CD14-positive monocyte (primary cell): ENCODE measurements at regions not wholly inside any gene's neighbourhood (a gene's known extent, or its start where the extent isn't known, plus 50 kb on each side); places are given as distances from the start of the nearest gene placed in this dataset.

ENCODE experiments used
- DNase-seq, 3 donors: peaks; one replicate each; pipeline ENCODE4 v3.0.0-alpha.2; 2011 to 2022
- H2AFZ ChIP-seq: 2 replicates; pipeline ENCODE4 v1.6.0; 2012; ENCODE audit warnings: mild to moderate bottlenecking, low read depth, low read length, inconsistent platforms; ENCODE audit not compliant: insufficient read depth, poor library complexity, severe bottlenecking
- H3K27ac ChIP-seq, 2 donors: 1 replicate in 1 of 2; 2 replicates in 1 of 2; pipeline ENCODE4 v1.5.1; 2012 to 2013; ENCODE audit warnings: low read length in 2 of 2, control low read depth in 1 of 2, inconsistent platforms in 1 of 2, low read depth in 1 of 2, mild to moderate bottlenecking in 1 of 2
- H3K27me3 ChIP-seq, 2 donors: one replicate each; pipeline versions ENCODE4 v1.6.0 to v1.6.1; 2011 to 2013; ENCODE audit warnings: low read length in 2 of 2; ENCODE audit not compliant: control insufficient read depth in 2 of 2, insufficient read depth in 2 of 2
- H3K36me3 ChIP-seq, 2 donors: replicated peaks in 1 of 2; 1 replicate in 1 of 2; 2 replicates in 1 of 2; pipeline versions ENCODE4 v1.5.1 to v1.6.1; 2012 to 2013; ENCODE audit warnings: low read length in 2 of 2, control low read depth in 1 of 2, inconsistent platforms in 1 of 2, mild to moderate bottlenecking in 1 of 2; ENCODE audit not compliant: insufficient read depth in 2 of 2, control insufficient read depth in 1 of 2
- H3K4me1 ChIP-seq, 2 donors: 1 replicate in 1 of 2; 2 replicates in 1 of 2; pipeline versions ENCODE4 v1.5.1 to v1.6.1; 2012 to 2013; ENCODE audit warnings: low read length in 2 of 2, control low read depth in 1 of 2, inconsistent platforms in 1 of 2, mild to moderate bottlenecking in 1 of 2, moderate library complexity in 1 of 2; ENCODE audit not compliant: insufficient read depth in 2 of 2, control insufficient read depth in 1 of 2
- H3K4me2 ChIP-seq: replicated peaks from 2 replicates; pipeline ENCODE3; 2012; ENCODE audit warnings: low read length, moderate library complexity, mild to moderate bottlenecking; ENCODE audit not compliant: poor library complexity, severe bottlenecking; ENCODE audit errors: extremely low read depth
- H3K4me3 ChIP-seq, 3 experiments: fragments of 200-600 bp in 1 of 3; sonication (generic) in 1 of 3; replicated peaks in 1 of 3; 1 replicate in 2 of 3; 2 replicates in 1 of 3; pipeline ENCODE4 v1.5.1; 2011 to 2013; ENCODE audit warnings: low read length in 3 of 3, mild to moderate bottlenecking in 3 of 3, control low read depth in 2 of 3, low read depth in 2 of 3, inconsistent platforms in 1 of 3, moderate library complexity in 1 of 3
- H3K79me2 ChIP-seq: 2 replicates; pipeline ENCODE4 v1.6.0; 2012; ENCODE audit warnings: mild to moderate bottlenecking, control low read depth, inconsistent platforms, low read length, moderate library complexity; ENCODE audit not compliant: insufficient read depth
- H3K9ac ChIP-seq: 2 replicates; pipeline ENCODE4 v1.6.0; 2017; ENCODE audit warnings: low read length, mild to moderate bottlenecking; ENCODE audit not compliant: insufficient read depth, poor library complexity, severe bottlenecking
- H3K9me3 ChIP-seq, 2 donors: replicated peaks in 1 of 2; 1 replicate in 1 of 2; 2 replicates in 1 of 2; pipeline versions ENCODE4 v1.5.1 to v1.6.1; 2012 to 2013; ENCODE audit warnings: low read length in 2 of 2, control low read depth in 1 of 2; ENCODE audit not compliant: control insufficient read depth in 1 of 2, insufficient read depth in 1 of 2
- H4K20me1 ChIP-seq: 2 replicates; pipeline ENCODE4 v1.6.0; 2012; ENCODE audit warnings: mild to moderate bottlenecking, low read length, control low read depth, moderate library complexity; ENCODE audit not compliant: insufficient read depth
- H3K27ac Mint-ChIP-seq, 7 donors: one replicate each; pipeline ENCODE4 v1.8.0; 2020; ENCODE audit warnings: mild to moderate bottlenecking in 7 of 7, mixed read lengths in 7 of 7, moderate library complexity in 6 of 7, inconsistent platforms in 2 of 7
- H3K27me3 Mint-ChIP-seq, 3 donors: one replicate each; pipeline ENCODE4 v1.8.0; 2021 to 2022; ENCODE audit warnings: low read depth in 3 of 3, mild to moderate bottlenecking in 3 of 3, mixed read lengths in 3 of 3, moderate library complexity in 3 of 3, inconsistent platforms in 1 of 3
- H3K36me3 Mint-ChIP-seq, 2 donors: one replicate each; pipeline ENCODE4 v1.8.0; 2020; ENCODE audit warnings: mixed read lengths in 2 of 2, inconsistent platforms in 1 of 2, mild to moderate bottlenecking in 1 of 2
- H3K4me1 Mint-ChIP-seq: one replicate; pipeline ENCODE4 v1.8.0; 2020; ENCODE audit warnings: mild to moderate bottlenecking, mixed read lengths
- H3K4me3 Mint-ChIP-seq, 2 donors: one replicate each; pipeline ENCODE4 v1.8.0; 2020; ENCODE audit warnings: mild to moderate bottlenecking in 2 of 2, mixed read lengths in 2 of 2, moderate library complexity in 1 of 2
- H3K9me3 Mint-ChIP-seq, 7 donors: one replicate each; pipeline ENCODE4 v1.8.0; 2020 to 2022; ENCODE audit warnings: mixed read lengths in 7 of 7, mild to moderate bottlenecking in 6 of 7, moderate library complexity in 6 of 7, inconsistent platforms in 2 of 7
- CTCF ChIP-seq: fragments of 200-600 bp; IDR thresholded peaks from one replicate; pipeline ENCODE4 v1.8.0; 2022; ENCODE audit warnings: antibody characterized with exemption, mild to moderate bottlenecking
- WGBS: methylation state at CpG from one replicate; pipeline ENCODE4 v1.1.5; 2013; ENCODE audit warnings: missing lambda C conversion rate; ENCODE audit not compliant: insufficient coverage; 5-methylcytosine and 5-hydroxymethylcytosine counted together
- intact Hi-C, 2 donors: fragments of 100-400 bp; cut with micrococcal nuclease; formaldehyde crosslinking; loops; one replicate each; pipeline versions ENCODE4 v1.15.0 to v1.15.1; 2023

DNA sequence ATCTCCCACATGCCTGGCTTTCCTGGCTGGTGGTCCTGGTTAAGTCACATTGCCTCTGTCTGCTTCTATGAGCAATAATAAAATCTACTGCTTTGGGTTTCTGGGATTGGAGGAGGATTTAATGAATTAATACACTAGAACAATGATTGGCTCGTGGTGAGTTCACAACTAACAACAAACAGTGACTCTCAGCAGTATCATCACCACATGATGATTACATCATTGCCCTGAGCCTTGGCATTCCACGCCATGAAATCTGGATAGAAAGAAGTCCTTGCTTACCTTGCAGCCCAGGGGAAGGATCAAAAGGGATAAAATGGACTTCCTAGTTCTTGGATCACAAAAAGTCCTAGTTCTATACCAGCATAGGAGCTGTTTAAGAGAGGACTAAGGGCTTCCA, 1069.0 kb downstream of the VRK1 start:
- H3K4me3 Mint-ChIP-seq: no peak overlapping the region
- no peaks in the 10 kb centered on the region for H3K27me3 ChIP-seq
- no peak overlapping the region for H3K4me2 ChIP-seq
- TF ChIP-seq CTCF: no peak
- H3K27ac ChIP-seq: no peak overlapping the region
- no peak overlapping the region for H2AFZ ChIP-seq
- no peaks in the 10 kb centered on the region for H4K20me1 ChIP-seq
- H3K27me3 Mint-ChIP-seq: peaks cover 1 to 3% (median 2%) of the 10 kb centered on the region in 3 donors
- no peak overlapping the region for H3K27ac Mint-ChIP-seq
- 100% methylated on average over 1 of the region's 2 CpGs for WGBS
- H3K4me3 ChIP-seq: no peak overlapping the region
- intact Hi-C loops: no loop called here
- H3K9me3 Mint-ChIP-seq: peaks cover 8 to 21% (median 14%) of the 10 kb centered on the region in 7 donors
- no peaks in the 10 kb centered on the region for H3K36me3 ChIP-seq
- peaks cover 0 to 17% of the 10 kb centered on the region in 2 donors for H3K9me3 ChIP-seq
- no peaks in the 10 kb centered on the region for H3K79me2 ChIP-seq
- H3K4me1 ChIP-seq: no peaks in the 10 kb centered on the region
- no peak overlapping the region for H3K9ac ChIP-seq
- no peaks in the 10 kb centered on the region for H3K36me3 Mint-ChIP-seq
- no peak for DNase-seq
- H3K4me1 Mint-ChIP-seq: no peaks in the 10 kb centered on the region

DNA sequence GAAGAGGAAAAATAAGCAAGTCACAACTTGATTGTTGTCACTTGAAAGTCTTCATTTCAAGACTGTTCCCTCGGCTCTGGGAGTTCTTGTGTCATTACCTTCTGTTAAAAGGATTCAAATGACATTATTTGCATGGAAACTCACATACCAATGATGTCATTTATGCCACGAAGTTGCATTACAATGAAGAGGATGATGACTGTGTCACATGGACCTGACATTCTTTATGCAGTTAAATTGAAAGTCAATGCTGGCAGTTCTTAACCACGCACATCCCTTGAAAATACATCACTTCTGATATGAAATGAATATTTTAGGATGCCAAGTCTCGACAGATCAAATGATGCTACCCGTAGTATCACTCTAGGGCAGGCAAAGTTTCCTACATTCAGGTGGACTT, 1069.5 kb downstream of the VRK1 start:
- Histone ChIP-seq H3K4me3 (no peak overlapping the region), H3K9me3 (peaks cover 0 to 17% of the 10 kb centered on the region in 2 donors), H4K20me1 (no peaks in the 10 kb centered on the region), H3K4me1 (no peaks in the 10 kb centered on the region), H3K9ac (no peak overlapping the region), H3K27me3 (no peaks in the 10 kb centered on the region), H2AFZ (no peak overlapping the region), H3K27ac (no peak overlapping the region), H3K79me2 (no peaks in the 10 kb centered on the region), H3K36me3 (no peaks in the 10 kb centered on the region), H3K4me2 (no peak overlapping the region)
- Mint-ChIP-seq H3K4me3 (no peak overlapping the region), H3K27ac (no peak overlapping the region), H3K27me3 (peaks cover 1 to 3% (median 2%) of the 10 kb centered on the region in 3 donors), H3K36me3 (no peaks in the 10 kb centered on the region), H3K4me1 (no peaks in the 10 kb centered on the region), H3K9me3 (peaks cover 9 to 21% (median 14%) of the 10 kb centered on the region in 7 donors)
- no peak for TF ChIP-seq CTCF
- DNase-seq: no peak
- intact Hi-C loops: no loop called here
- WGBS: 100% methylated on average over 2 of the region's 5 CpGs
